Tibial artery (tissue), 4 donors: ENCODE measurements at regions not wholly inside any gene's neighbourhood (a gene's known extent, or its start where the extent isn't known, plus 50 kb on each side); places are given as distances from the start of the nearest gene placed in this dataset.

Experiments used
- DNase-seq, 2 donors: peaks; one replicate each; pipeline ENCODE4 v3.0.0-alpha.2; 2019
- H3K27ac ChIP-seq, 2 donors: fragments of 200-600 bp; sonication (generic) in 1 of 2; 1 replicate in 1 of 2; 2 replicates in 1 of 2; pipeline ENCODE4 v1.5.1; 2018 to 2019; ENCODE audit warnings: mild to moderate bottlenecking in 1 of 2
- H3K27me3 ChIP-seq, 2 donors: fragments of 200-600 bp; sonication (generic) in 1 of 2; one replicate each; pipeline versions ENCODE4 v1.5.1 to v1.6.0; 2016 to 2019
- H3K36me3 ChIP-seq, 3 donors: fragments of 200-600 bp; sonication (generic) in 2 of 3; one replicate each; pipeline ENCODE4 v1.5.1; 2016 to 2019; ENCODE audit warnings: mild to moderate bottlenecking in 2 of 3
- H3K4me1 ChIP-seq, 4 donors: fragments of 200-600 bp; sonication (generic) in 2 of 4; 1 replicate in 3 of 4; 2 replicates in 1 of 4; pipeline ENCODE4 v1.5.1; 2016 to 2019
- H3K4me3 ChIP-seq, 2 donors: fragments of 200-600 bp; sonication (generic) in 1 of 2; 1 replicate in 1 of 2; 2 replicates in 1 of 2; pipeline ENCODE4 v1.5.1; 2018 to 2019; ENCODE audit warnings: mild to moderate bottlenecking in 2 of 2
- H3K9me3 ChIP-seq, 3 donors: fragments of 200-600 bp; sonication (generic) in 1 of 3; one replicate each; pipeline ENCODE4 v1.5.1; 2016 to 2019
- intact Hi-C: fragments of 100-400 bp; cut with DNase I; formaldehyde crosslinking; loops from one replicate; pipeline ENCODE4 v1.15.0; 2023; ENCODE audit warnings: low total_unique reads
- TF ChIP-seq, protein P1 (sequence below), 2 experiments: fragments of 200-600 bp in 1 of 2; fragments of 450-650 bp in 1 of 2; IDR thresholded peaks; one replicate each; pipeline ENCODE4 v1.5.1; 2017 to 2019; ENCODE audit warnings: antibody characterized with exemption in 2 of 2, mild to moderate bottlenecking in 1 of 2, moderate library complexity in 1 of 2

DNA sequence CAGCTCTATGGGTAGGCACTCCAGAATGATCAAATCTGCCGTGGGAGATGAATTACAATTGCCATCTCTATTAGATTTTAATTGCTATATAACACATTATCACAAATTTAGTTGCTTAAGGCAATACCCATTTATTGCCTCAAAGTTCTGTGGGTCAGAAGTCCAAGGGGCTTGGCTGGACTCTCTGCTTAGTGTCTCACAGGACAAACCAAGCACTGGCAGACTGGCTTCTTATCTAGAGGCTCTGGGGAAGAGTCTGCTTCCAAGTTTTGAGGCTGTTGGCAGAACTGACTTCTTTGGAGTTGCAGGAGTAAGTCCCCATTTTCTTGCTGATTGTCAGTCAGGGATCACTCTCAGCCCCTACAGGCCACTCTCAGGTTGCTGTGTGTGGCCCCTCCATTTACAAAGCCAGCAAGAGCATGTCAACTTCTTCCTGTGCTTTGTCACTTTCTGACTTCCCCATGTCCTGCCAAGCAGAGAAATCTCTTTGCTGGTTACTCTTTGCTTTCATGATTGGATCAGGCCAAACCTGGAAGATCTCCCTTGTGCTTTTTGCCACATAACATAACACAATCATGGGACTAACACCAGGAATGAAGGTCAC lies 93.5 kb upstream of the PRICKLE2 start:
- no peaks in the 10 kb centered on the region for H3K27me3 ChIP-seq
- H3K36me3 ChIP-seq = no peaks in the 10 kb centered on the region
- no peak overlapping the region for H3K4me3 ChIP-seq
- DNase-seq = no peak
- intact Hi-C loops = no loop called here
- no peaks in the 10 kb centered on the region for H3K4me1 ChIP-seq
- no peak overlapping the region for H3K27ac ChIP-seq
- TF ChIP-seq, protein P1, sequence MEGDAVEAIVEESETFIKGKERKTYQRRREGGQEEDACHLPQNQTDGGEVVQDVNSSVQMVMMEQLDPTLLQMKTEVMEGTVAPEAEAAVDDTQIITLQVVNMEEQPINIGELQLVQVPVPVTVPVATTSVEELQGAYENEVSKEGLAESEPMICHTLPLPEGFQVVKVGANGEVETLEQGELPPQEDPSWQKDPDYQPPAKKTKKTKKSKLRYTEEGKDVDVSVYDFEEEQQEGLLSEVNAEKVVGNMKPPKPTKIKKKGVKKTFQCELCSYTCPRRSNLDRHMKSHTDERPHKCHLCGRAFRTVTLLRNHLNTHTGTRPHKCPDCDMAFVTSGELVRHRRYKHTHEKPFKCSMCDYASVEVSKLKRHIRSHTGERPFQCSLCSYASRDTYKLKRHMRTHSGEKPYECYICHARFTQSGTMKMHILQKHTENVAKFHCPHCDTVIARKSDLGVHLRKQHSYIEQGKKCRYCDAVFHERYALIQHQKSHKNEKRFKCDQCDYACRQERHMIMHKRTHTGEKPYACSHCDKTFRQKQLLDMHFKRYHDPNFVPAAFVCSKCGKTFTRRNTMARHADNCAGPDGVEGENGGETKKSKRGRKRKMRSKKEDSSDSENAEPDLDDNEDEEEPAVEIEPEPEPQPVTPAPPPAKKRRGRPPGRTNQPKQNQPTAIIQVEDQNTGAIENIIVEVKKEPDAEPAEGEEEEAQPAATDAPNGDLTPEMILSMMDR (IDR thresholded peaks at IDR 0.05) = no peak
- H3K9me3 ChIP-seq = no peaks in the 10 kb centered on the region

GRCh38 chr3:64318001-64318400 lies 92.7 kb upstream of the PRICKLE2 start:
- intact Hi-C loops = no loop called here

DNA sequence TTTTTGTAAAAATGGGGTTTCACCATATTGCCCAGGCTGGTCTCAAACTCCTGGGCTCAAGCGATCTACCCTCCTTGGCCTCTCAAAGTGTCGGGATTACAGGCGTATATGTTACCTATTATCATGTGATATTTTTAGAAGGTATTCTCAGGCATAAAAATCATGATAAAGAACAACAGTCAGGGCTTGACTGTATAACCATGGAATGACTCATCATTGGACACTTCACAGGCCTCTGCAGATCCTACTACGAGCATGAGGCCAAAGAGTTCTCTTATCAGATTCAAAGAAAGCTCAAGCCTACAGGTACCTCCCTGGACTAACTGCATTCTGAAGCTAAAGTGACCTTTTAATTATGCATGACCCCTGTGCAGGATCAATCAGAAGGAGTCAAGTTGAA lies 91.7 kb upstream of the PRICKLE2 start:
- H3K4me1 ChIP-seq = no peaks in the 10 kb centered on the region
- no peaks in the 10 kb centered on the region for H3K27me3 ChIP-seq
- TF ChIP-seq, protein P1 (IDR thresholded peaks at IDR 0.05) = no peak
- H3K9me3 ChIP-seq = no peaks in the 10 kb centered on the region
- no peak overlapping the region for H3K27ac ChIP-seq
- no peak for DNase-seq
- no peak overlapping the region for H3K4me3 ChIP-seq
- intact Hi-C loops = no loop called here
- no peaks in the 10 kb centered on the region for H3K36me3 ChIP-seq

More at GRCh38 chr3:64318001-64318400, 92.7 kb upstream of the PRICKLE2 start:
- Histone ChIP-seq H3K27ac (no peak overlapping the region), H3K36me3 (no peaks in the 10 kb centered on the region), H3K9me3 (no peaks in the 10 kb centered on the region), H3K4me3 (no peak overlapping the region), H3K27me3 (no peaks in the 10 kb centered on the region), H3K4me1 (no peaks in the 10 kb centered on the region)
- DNase-seq = no peak
- TF ChIP-seq, protein P1 (IDR thresholded peaks at IDR 0.05) = no peak

GRCh38 chr3:64311424-64312061 lies 86.3 kb upstream of the PRICKLE2 start:
- Histone ChIP-seq H3K27ac (no peak overlapping the region), H3K27me3 (no peaks in the 10 kb centered on the region), H3K9me3 (no peaks in the 10 kb centered on the region), H3K4me1 (peaks cover 0 to 3% (median 0%) of the 10 kb centered on the region in 4 donors), H3K36me3 (no peaks in the 10 kb centered on the region), H3K4me3 (no peak overlapping the region)
- DNase-seq = no peak
- TF ChIP-seq, protein P1 (IDR thresholded peaks at IDR 0.05) = no peak
- intact Hi-C loops = no loop called here

- intact Hi-C loops = no loop called here
These were observed 83.7 kb upstream of the PRICKLE2 start for GRCh38 chr3:64308931-64309330.

More at GRCh38 chr3:64308931-64309330, 83.7 kb upstream of the PRICKLE2 start:
- no peak for DNase-seq
- no peak overlapping the region for H3K27ac ChIP-seq
- H3K4me3 ChIP-seq = no peak overlapping the region
- peaks cover 0 to 3% (median 0%) of the 10 kb centered on the region in 4 donors for H3K4me1 ChIP-seq
- no peaks in the 10 kb centered on the region for H3K36me3 ChIP-seq
- no peaks in the 10 kb centered on the region for H3K27me3 ChIP-seq
- H3K9me3 ChIP-seq = no peaks in the 10 kb centered on the region
- TF ChIP-seq, protein P1 (IDR thresholded peaks at IDR 0.05) = no peak
